ENCODE measurements at regions not wholly inside any gene's neighbourhood (a gene's known extent, or its start where the extent isn't known, plus 50 kb on each side); places are given as distances from the start of the nearest gene placed in this dataset.

DNA sequence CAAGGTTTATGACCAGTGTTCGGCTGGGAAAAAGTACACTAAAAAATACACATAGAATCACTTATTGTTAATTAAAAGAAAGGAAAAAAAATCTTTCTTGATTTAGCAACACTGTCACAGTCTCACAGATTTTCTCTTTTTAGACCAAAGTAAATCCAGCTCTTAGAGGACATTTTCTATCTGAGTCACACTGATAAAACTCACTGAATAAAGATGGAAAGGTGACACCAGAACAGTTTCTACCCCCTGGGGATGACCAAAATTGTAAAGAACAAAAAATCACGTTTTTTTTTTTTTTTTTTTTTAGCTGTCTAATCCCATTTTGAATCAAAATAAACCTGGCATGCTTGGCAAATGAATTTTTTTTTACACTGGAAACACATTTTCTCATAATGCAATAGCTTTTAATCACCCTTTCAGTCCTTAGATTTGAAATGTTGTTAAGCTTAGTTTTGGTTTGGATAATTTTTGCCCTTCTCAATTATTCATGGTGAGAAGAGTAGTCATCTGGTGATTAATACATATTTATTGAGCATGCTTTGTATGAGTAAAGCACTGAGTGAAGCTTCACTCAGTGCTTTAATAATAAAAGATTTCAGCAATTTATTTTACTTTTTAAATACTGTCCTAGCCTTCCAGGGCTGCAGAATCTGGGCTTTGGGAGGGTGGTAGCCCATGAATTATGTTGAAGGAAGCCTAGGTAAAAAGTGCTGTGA lies 886.3 kb downstream of the SLC4A3 start:
- no peak for DNase-seq

- DNase-seq = no peak
Measured at GRCh38 chr2:220521551-220521950, 894.1 kb downstream of the SLC4A3 start.

DNA sequence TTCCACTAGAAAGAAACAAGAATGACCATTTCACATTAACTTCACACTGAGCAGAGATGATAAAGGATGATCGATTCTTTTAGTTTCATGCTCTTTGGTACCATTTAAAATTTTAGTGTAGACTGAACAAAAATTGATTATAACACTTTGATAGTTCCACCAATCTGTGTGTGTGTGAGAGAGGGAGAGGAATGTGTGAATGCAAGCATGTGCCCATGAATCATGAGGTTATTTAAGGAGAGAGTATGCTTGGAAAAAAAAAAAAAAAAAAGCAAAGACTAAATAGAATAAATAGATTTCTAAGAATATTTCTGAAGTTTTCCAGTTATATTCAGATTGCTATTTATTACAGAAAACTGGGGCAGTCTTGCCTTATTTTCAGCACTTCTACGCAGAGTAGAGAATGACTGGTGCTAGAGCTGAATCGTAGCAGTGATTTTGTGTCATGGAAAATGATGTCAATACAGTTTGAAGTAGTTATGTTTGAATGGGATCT lies 900.8 kb downstream of the SLC4A3 start:
- DNase-seq = no peak

- DNase-seq = no peak
Measured at GRCh38 chr2:220531216-220531615, 903.8 kb downstream of the SLC4A3 start.

- DNase-seq = no peak
Measured at GRCh38 chr2:220533485-220533884, 906.1 kb downstream of the SLC4A3 start.

DNA sequence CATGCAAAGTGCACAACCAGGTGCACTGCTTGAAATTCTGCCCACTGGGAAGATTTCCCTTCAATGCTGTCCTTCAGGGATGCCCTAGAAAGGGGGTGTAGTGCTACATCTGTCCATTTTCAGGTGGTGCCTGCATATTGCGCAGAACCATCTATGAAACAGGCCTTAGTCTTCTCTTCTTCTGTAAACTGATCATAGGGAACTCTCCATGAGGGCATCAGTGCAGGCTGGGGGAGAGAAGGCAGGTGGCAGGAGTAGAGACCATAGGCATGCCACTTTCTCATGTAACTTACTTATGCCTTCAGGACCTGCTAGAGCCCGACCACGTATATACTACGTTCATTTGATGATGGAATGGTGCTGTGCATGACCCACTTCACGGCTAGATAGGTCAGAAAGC lies 912.1 kb downstream of the SLC4A3 start:
- no peak for DNase-seq

DNA sequence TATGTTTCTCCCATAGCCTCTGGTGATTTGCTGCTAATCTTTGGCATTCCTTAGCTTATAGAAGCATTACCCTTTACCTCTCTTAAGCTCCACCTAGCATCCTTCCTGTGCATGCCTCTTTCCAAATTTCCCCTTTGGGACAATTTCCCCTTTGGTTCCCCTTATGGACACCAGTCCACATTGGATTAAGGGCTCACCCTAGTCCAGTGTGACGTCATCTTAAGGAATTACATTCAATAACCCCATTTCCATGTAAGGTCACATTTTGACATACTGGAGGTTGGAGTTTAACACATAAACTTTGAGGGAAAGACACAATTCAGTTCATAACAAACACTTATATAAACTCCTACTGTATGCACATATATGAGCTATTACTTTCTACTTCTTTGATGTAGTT lies 916.6 kb downstream of the SLC4A3 start:
- DNase-seq = no peak

GRCh38 chr2:220550995-220551700 lies 923.7 kb downstream of the SLC4A3 start:
- DNase-seq = no peak

GRCh38 chr2:220552790-220553535 lies 925.5 kb downstream of the SLC4A3 start:
- no peak for DNase-seq

- DNase-seq = no peak
Measured at GRCh38 chr2:220555961-220556630, 928.7 kb downstream of the SLC4A3 start.

- DNase-seq = no peak
Measured at GRCh38 chr2:220556658-220557057, 929.2 kb downstream of the SLC4A3 start.

DNA sequence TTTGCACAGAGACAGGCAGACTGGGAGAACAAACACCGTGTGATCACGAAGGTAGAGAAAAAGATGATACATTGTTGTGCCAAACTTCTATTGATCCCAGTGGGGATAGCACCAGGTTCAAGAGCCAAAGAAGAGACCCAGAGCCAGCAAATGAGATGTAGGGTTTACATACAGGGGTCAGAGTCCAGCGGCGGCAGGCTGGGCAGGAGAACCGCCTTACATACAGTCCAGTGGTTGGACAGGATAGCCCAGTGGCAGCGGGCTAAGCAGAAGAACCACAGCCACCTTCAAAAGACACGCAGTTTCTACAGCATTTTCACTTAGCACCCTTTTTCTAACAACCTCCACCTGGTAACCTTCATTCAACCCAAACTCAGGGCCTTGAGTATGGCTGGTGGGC lies 932.8 kb downstream of the SLC4A3 start:
- no peak for DNase-seq

DNA sequence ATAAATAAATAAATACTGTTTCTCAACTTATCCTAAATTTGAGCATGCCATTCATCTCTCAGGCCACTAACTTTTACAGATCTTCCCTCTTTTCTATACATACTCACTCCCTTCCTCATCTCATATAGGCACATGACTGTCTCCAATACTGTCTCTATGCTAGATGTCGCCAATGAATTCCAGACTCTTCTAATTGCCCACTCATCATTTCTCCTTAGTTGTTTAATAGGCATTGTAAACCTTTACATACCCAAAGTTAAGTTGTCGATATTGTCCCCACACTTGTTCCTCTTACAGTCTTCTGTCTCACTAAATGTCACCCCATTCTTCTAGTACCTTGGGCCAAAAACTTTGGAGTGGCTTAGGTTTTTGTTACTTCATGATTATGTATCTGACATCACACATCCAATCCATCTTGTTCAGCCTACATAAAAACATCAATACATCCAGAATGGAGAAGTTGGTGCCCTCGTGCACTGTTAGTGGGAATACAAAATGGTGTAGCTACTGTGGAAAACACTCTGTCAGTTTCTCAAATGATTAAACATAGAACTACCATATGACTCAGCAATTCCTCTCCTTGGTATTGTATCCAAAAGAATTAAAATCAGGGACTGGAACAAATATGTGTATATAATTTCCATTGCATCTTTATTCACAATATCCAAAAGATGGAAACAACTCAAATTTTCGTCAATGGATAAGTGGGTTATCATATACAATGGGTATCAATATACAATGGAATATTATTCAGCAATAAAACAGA lies 935.1 kb downstream of the SLC4A3 start:
- DNase-seq = no peak

DNA sequence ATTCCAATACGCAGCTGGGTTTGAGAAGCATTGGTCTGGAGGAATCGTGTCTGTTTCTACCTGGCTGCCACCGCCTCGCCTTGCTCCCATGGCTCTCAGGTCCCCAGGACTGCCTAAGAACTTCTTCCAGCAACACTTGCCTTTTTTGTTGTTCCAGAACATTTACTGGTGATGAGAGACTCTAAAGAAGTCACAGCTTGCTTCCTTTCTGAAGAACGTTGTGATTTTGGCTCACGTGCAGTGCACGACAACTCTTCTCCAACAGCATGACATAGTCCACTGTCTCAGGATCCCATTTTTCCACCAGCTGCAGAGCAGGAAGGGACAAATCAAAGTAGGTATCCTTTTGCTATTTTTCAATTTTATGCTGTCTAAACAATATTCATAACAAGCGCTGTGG lies 940.9 kb downstream of the SLC4A3 start:
- no peak for DNase-seq

DNA sequence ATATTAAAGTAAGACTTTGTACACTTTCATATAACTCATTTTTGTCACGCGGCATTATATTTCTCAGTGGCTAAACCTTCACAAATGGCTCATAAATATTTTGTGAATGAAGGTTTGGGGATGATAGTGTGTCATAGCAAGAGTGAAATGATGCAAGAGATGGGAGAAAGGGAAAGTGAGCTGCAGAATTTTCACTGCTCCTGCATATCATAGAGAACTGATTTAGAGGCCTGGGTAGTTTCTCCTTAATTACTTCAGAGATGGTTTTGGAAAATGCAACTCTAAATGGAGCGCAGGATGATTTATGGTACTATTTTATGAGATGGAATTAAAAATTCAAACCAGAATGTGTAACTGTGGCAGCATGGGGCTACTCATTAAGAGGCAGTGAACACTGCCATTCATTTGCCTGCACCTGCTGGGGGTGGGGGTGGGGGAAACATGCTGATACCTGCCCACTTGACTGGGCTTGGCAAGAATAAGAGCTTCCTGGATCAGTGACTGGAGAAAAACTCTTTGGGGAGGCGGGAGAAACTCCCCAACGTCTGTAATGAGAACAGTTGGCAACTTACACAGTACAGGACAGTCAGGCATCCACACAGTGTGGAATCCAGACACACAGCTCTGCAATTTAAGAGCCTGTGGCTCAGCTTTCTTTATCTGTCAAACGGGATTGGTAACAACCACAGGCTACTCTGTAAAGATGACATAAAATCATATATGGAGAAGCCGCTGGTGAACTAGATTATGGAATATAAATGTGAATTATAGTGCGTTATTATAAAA lies 941.9 kb downstream of the SLC4A3 start:
- DNase-seq = no peak

DNA sequence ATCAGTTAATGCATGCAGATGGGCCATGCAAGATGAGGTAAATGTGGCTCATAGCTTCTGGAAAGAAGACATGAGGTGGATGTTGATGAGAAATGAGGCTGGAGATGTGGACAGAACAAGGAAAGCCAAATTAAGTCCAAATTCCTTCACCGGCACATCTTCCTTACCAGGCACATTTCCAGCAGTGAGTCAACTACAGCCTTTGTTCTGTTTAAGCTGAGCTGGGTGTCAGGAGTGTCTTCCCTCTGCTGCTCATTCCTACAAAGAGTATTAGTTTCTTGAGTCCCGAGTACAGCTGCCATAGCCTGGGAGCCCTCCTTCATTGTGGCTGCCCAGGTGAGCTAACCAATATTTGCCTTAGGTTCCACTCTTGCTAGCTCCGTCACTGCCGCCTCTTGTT lies 945.0 kb downstream of the SLC4A3 start:
- no peak for DNase-seq

DNA sequence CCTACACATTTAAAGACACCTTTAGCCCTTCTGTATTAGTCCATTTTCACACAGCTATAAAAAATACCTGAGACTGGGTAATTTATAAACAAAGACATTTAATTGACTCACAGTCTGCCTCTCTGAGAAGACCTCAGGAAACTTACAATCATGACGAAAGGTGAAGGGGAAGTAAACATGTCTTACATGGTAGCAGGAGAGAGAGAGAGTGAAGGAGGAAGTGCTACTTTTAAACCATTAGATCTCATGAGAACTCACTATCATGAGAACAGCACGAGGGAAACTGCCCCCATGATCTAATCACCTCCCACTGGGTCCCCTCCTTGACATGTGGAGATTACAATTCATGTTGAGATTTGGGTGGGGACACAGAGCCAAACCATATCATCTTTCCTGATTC lies 946.6 kb downstream of the SLC4A3 start:
- no peak for DNase-seq

DNA sequence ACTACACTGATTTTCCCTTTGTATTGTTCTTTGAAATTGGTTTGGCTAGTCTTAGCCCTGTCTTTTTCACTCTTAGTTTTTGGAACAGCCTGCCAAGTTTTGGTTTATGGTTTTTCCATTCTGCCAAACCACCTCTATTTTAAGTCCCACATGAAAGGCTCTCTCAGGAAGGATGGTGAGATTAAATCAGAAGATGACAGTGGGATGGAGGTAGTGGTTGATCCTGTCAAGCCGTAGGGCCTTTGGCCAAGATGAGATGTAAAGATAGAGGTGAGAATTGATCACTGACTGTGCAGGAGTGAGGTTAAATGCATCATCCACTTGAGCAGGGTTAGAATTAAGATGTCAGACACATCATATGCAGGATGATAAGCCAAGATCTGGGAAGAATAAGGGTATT lies 948.5 kb downstream of the SLC4A3 start:
- DNase-seq = no peak

- DNase-seq = no peak
Measured at GRCh38 chr2:220579452-220579851, 952.0 kb downstream of the SLC4A3 start.

GRCh38 chr2:220580113-220580512 lies 952.7 kb downstream of the SLC4A3 start:
- DNase-seq = no peak

DNA sequence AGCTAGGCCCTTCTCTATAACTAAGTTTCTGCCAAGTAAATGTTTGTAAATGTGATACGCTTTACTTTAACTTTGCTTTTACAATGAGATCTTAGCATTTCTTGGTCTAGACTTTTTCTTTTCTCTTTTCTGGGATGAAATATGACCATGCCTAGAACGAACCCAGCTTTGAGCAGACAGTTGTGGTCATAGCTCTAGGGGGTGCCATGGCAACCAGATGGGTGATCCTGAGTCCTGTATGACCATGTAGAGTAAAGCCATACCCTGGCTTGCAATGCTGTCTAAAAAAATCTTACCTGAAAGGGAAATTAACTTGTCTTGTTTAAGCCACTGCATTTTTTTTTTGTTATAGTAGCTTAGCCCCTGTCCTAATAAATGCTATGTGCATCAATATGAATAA lies 956.3 kb downstream of the SLC4A3 start:
- no peak for DNase-seq

DNA sequence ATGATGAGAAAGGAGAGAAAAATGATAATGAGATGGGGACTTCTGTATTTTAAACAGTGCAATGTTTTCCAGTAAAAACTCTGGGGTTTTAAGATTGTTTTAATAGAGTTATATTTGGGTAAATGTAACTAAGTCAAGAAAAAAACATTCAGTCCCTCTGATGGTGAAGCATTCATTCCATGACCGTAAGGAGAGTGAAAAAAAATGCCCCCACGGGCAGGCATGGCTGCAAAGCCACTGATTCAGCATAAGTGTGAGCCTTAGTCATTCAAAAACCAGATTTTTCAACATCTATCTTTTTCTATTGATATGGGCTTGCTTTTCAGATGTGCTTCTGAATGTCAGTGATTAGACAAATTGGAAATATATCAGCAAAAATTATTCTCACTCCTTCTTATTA lies 957.8 kb downstream of the SLC4A3 start:
- DNase-seq = no peak

Data from activated naive CD4-positive, alpha-beta T cell treated with Interleukin-2 at 50 U/mL for 16 hours (primary cell).